GM23248 (cell line): ENCODE measurements at regions not wholly inside any gene's neighbourhood (a gene's known extent, or its start where the extent isn't known, plus 50 kb on each side); places are given as distances from the start of the nearest gene placed in this dataset.

ENCODE experiments used
- DNase-seq: peaks from one replicate; pipeline ENCODE4 v3.0.0-alpha.2; 2015
- H2AFZ ChIP-seq: fragments of 200-600 bp; sonication (generic); 2 replicates; pipeline ENCODE4 v1.6.1; 2016; ENCODE audit warnings: antibody characterized with exemption
- H3F3A ChIP-seq: fragments of 200-600 bp; sonication (generic); 2 replicates; pipeline ENCODE4 v1.6.1; 2016; ENCODE audit warnings: mild to moderate bottlenecking, antibody characterized with exemption, mixed run types; ENCODE audit not compliant: insufficient read depth
- H3K27ac ChIP-seq: fragments of 200-600 bp; sonication (generic); 2 replicates; pipeline ENCODE4 v1.5.1; 2016; ENCODE audit warnings: mild to moderate bottlenecking
- H3K27me3 ChIP-seq: fragments of 200-600 bp; sonication (generic); replicated peaks from 2 replicates; pipeline ENCODE4 v1.6.1; 2016; ENCODE audit warnings: mild to moderate bottlenecking; ENCODE audit not compliant: insufficient read depth
- H3K36me3 ChIP-seq: fragments of 200-600 bp; sonication (generic); 2 replicates; pipeline ENCODE4 v1.6.1; 2016; ENCODE audit warnings: low read depth, mild to moderate bottlenecking
- H3K4me1 ChIP-seq: fragments of 200-600 bp; sonication (generic); 2 replicates; pipeline ENCODE4 v1.6.1; 2016; ENCODE audit warnings: mild to moderate bottlenecking; ENCODE audit not compliant: insufficient read depth
- H3K4me2 ChIP-seq: fragments of 200-600 bp; sonication (generic); one replicate; pipeline ENCODE4 v1.6.1; 2016; ENCODE audit warnings: mild to moderate bottlenecking; ENCODE audit not compliant: unreplicated experiment
- H3K4me3 ChIP-seq: fragments of 200-600 bp; sonication (generic); 2 replicates; pipeline ENCODE4 v1.5.1; 2016; ENCODE audit warnings: mild to moderate bottlenecking
- H3K79me2 ChIP-seq: fragments of 200-600 bp; sonication (generic); 2 replicates; pipeline ENCODE4 v1.6.1; 2016; ENCODE audit warnings: mild to moderate bottlenecking; ENCODE audit not compliant: insufficient read depth
- H3K9ac ChIP-seq: fragments of 200-600 bp; sonication (generic); 2 replicates; pipeline ENCODE4 v1.6.1; 2016; ENCODE audit warnings: mild to moderate bottlenecking
- H3K9me2 ChIP-seq: fragments of 200-600 bp; sonication (generic); 2 replicates; pipeline ENCODE4 v1.6.1; 2016; ENCODE audit warnings: mixed run types, mild to moderate bottlenecking, moderate library complexity; ENCODE audit not compliant: insufficient read depth
- H3K9me3 ChIP-seq: fragments of 200-600 bp; sonication (generic); one replicate; pipeline ENCODE4 v1.6.1; 2017; ENCODE audit warnings: low read depth
- H4K20me1 ChIP-seq: fragments of 200-600 bp; sonication (generic); 2 replicates; pipeline ENCODE4 v1.6.0; 2016; ENCODE audit not compliant: insufficient read depth
- EZH2 ChIP-seq: fragments of 200-600 bp; sonication (generic); IDR thresholded peaks from 2 replicates; pipeline ENCODE4 v1.6.1; 2018; ENCODE audit warnings: antibody characterized with exemption, mild to moderate bottlenecking; ENCODE audit not compliant: insufficient read depth, poor library complexity, severe bottlenecking
- EZH2phosphoT487 ChIP-seq: fragments of 200-600 bp; sonication (generic); IDR thresholded peaks from 2 replicates; pipeline ENCODE4 v1.6.1; 2018; ENCODE audit warnings: antibody characterized with exemption, moderate library complexity, mild to moderate bottlenecking, low read depth; ENCODE audit not compliant: insufficient read depth
- WGBS, 2 experiments: methylation state at CpG; one replicate each; pipeline ENCODE4 v1.1.6; 2015 to 2017; ENCODE audit warnings: low lambda C conversion rate in 2 of 2, low coverage in 1 of 2; ENCODE audit errors: missing lambda C conversion rate in 2 of 2; 5-methylcytosine and 5-hydroxymethylcytosine counted together
- in situ Hi-C: fragments of 300-500 bp; cut with MboI; formaldehyde crosslinking; loops from 2 replicates; pipeline ENCODE4 v1.15.0; 2020

DNA sequence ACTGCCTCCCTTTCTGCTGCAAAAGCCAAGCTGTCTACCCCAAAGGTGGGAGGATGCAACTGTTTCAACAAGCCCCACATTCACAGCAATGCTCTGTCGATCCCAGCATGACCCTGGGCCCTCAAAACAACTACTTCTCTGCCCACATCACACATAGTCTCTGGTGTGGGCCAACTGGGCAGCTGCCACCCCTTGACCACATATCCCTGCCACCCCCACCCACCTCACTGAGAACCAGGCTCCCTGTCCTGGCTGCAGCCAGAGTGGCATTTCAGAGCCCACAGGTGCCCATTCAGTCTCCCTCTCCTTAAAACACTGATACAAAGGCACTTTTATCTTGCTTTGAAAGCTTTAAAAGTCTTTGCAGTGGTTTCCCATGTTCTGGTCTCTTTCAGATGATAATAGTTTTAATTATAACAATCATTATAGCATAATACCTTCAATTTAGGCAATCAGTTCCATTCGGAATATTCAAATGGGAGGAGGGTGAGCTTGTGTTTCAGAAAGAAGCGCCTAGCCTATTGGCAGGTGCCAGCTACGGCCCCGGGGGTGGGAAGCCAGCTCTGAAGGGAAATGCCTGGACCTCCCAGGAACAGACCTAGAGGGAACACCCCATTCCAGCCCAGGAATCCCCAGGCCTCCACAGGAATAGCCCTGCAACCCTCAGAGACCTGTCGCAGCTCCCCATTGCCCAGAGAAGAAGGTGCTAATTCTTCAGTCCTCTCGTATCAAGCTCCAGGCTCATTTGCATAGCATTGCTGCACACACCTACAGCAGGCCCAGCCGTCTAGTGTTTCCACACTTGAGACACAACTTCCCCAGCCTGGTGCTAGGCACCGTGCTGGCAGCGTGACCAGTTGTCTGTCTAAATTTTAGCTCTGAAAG is 90.8 kb downstream of the C5orf15 start:
- H3K9ac ChIP-seq: no peak overlapping the region
- H3K79me2 ChIP-seq: no peaks in the 10 kb centered on the region
- H4K20me1 ChIP-seq: no peaks in the 10 kb centered on the region
- H3K27me3 ChIP-seq: peaks cover 13% of the 10 kb centered on the region
- peaks cover 4% of the 10 kb centered on the region; the same call in 1 of the 2 replicates for H3F3A ChIP-seq
- in situ Hi-C loops: no loop called here
- no peaks in the 10 kb centered on the region for H3K36me3 ChIP-seq
- 65 to 66% methylated on average over 10 of the region's 10 CpGs for WGBS, 2 experiments
- H2AFZ ChIP-seq: no peak overlapping the region
- H3K4me2 ChIP-seq: no peak overlapping the region
- no peak overlapping the region for H3K4me3 ChIP-seq
- DNase-seq: no peak
- H3K9me2 ChIP-seq: no peaks in the 10 kb centered on the region
- H3K27ac ChIP-seq: no peak overlapping the region
- no peaks in the 10 kb centered on the region for H3K9me3 ChIP-seq
- TF ChIP-seq EZH2phosphoT487 (no peak), EZH2 (no peak)
- H3K4me1 ChIP-seq: peaks cover 10% of the 10 kb centered on the region

GRCh38 chr5:133876266-133876665 is 92.2 kb downstream of the C5orf15 start:
- Histone ChIP-seq H3K9me3 (no peaks in the 10 kb centered on the region), H3K27ac (no peak overlapping the region), H3K9ac (no peak overlapping the region), H3K9me2 (no peaks in the 10 kb centered on the region), H3F3A (peaks cover 4% of the 10 kb centered on the region; the same call in 1 of the 2 replicates), H2AFZ (no peak overlapping the region), H3K79me2 (no peaks in the 10 kb centered on the region), H3K36me3 (no peaks in the 10 kb centered on the region), H3K4me3 (no peak overlapping the region), H4K20me1 (no peaks in the 10 kb centered on the region), H3K27me3 (peaks cover 3% of the 10 kb centered on the region; the same call in 1 of the 2 replicates), H3K4me2 (no peak overlapping the region), H3K4me1 (peaks cover 10% of the 10 kb centered on the region)
- TF ChIP-seq EZH2phosphoT487 (no peak), EZH2 (no peak)
- in situ Hi-C loops: no loop called here
- DNase-seq: no peak
- WGBS, 2 experiments: 65 to 69% methylated on average over 3 of the region's 3 CpGs

- H3F3A ChIP-seq: peaks cover 8% of the 10 kb centered on the region; the same call in 1 of the 2 replicates
- no peak overlapping the region for H2AFZ ChIP-seq
- TF ChIP-seq EZH2phosphoT487 (no peak), EZH2 (no peak)
- H3K4me3 ChIP-seq: no peak overlapping the region
- no peaks in the 10 kb centered on the region for H3K9me2 ChIP-seq
- no peak for DNase-seq
- no peak overlapping the region for H3K27ac ChIP-seq
- H3K27me3 ChIP-seq: peaks cover 3% of the 10 kb centered on the region; the same call in 1 of the 2 replicates
- no peaks in the 10 kb centered on the region for H3K36me3 ChIP-seq
- no peaks in the 10 kb centered on the region for H3K9me3 ChIP-seq
- H3K4me2 ChIP-seq: no peak overlapping the region
- H4K20me1 ChIP-seq: no peaks in the 10 kb centered on the region
- WGBS, 2 experiments: 90 to 96% methylated on average over 1 of the region's 1 CpG
- in situ Hi-C loops: no loop called here
- H3K4me1 ChIP-seq: peaks cover 14% of the 10 kb centered on the region
- no peak overlapping the region for H3K9ac ChIP-seq
- no peaks in the 10 kb centered on the region for H3K79me2 ChIP-seq
These were observed 93.2 kb downstream of the C5orf15 start for GRCh38 chr5:133875179-133875578.

DNA sequence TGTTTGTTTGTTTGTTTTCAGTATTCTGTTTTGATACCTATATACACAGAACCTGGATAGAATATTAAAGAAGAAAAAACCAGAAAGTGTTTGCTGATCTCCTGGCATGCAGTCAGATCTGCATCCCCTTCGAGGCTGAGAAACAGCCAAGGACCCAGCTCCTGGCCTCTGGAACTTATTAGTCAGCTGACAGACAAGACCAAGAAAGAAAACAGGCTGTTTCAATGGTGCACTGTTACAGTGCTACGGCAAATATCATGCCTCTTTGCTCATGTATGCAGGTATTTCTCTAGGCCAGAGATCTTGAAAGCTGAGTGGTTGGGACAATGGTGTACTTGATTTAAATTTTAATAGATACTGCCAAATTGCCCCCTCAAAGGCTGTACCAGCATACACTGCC is 95.0 kb downstream of the C5orf15 start:
- H3K9ac ChIP-seq: no peak overlapping the region
- 49 to 51% methylated on average over 2 of the region's 2 CpGs for WGBS, 2 experiments
- no peak overlapping the region for H3K4me2 ChIP-seq
- no peaks in the 10 kb centered on the region for H3K9me2 ChIP-seq
- in situ Hi-C loops: no loop called here
- H3K27me3 ChIP-seq: peaks cover 3% of the 10 kb centered on the region; the same call in 1 of the 2 replicates
- no peaks in the 10 kb centered on the region for H3K36me3 ChIP-seq
- peaks cover 8% of the 10 kb centered on the region; the same call in 1 of the 2 replicates for H3F3A ChIP-seq
- H4K20me1 ChIP-seq: no peaks in the 10 kb centered on the region
- TF ChIP-seq EZH2phosphoT487 (no peak), EZH2 (no peak)
- no peaks in the 10 kb centered on the region for H3K79me2 ChIP-seq
- H3K4me3 ChIP-seq: no peak overlapping the region
- H3K9me3 ChIP-seq: no peaks in the 10 kb centered on the region
- DNase-seq: no peak
- H3K27ac ChIP-seq: no peak overlapping the region
- no peak overlapping the region for H2AFZ ChIP-seq
- H3K4me1 ChIP-seq: peaks cover 18% of the 10 kb centered on the region
